ENCODE measurements at regions not wholly inside any gene's neighbourhood (a gene's known extent, or its start where the extent isn't known, plus 50 kb on each side); places are given as distances from the start of the nearest gene placed in this dataset.
A peak's percentile ranks its signal among the peaks of the same experiment; 100 is the strongest.
"Not testable (repeated sequence)": the region's sequence is repeated elsewhere in the genome, so short reads cannot be mapped to it uniquely, and the experiment has no call there.

DNA sequence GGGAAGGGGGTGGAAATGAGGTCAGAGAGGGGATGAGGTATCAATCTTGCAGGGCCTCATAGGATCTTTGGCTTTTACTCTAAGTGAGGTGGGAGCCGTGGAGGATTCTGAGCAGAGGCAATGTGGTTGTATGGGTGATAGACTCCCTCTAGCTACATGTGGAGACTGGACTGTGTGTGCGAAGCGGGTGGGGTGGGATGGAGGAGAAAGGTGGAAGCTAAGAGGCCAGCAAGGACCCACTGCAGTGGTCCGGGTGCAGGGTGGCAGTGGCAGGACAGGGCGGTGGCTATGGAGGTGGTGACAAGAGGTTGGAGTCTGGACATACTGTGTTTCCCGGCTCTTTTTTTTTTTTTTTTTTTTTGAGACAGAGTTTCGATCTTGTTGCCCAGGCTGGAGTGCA, 62.4 kb upstream of the PTPN1 start:
- Mint-ChIP-seq H3K27me3 (ENCODE audit: insufficient read depth) (no peaks in the 10 kb centered on the region), H3K27ac (no peak overlapping the region), H3K4me3 (no peak overlapping the region), H3K9me3 (no peaks in the 10 kb centered on the region; the same call in 1 of the 2 replicates), H3K36me3 (ENCODE audit: low read depth) (peaks cover 4% of the 10 kb centered on the region; the same call in 1 of the 2 replicates), H3K4me1 (ENCODE audit: low read depth) (peaks cover 37% of the 10 kb centered on the region)
- TF ChIP-seq, protein P1, sequence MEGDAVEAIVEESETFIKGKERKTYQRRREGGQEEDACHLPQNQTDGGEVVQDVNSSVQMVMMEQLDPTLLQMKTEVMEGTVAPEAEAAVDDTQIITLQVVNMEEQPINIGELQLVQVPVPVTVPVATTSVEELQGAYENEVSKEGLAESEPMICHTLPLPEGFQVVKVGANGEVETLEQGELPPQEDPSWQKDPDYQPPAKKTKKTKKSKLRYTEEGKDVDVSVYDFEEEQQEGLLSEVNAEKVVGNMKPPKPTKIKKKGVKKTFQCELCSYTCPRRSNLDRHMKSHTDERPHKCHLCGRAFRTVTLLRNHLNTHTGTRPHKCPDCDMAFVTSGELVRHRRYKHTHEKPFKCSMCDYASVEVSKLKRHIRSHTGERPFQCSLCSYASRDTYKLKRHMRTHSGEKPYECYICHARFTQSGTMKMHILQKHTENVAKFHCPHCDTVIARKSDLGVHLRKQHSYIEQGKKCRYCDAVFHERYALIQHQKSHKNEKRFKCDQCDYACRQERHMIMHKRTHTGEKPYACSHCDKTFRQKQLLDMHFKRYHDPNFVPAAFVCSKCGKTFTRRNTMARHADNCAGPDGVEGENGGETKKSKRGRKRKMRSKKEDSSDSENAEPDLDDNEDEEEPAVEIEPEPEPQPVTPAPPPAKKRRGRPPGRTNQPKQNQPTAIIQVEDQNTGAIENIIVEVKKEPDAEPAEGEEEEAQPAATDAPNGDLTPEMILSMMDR (IDR thresholded peaks at IDR 0.05): no peak
- DNase-seq: no peak

DNA sequence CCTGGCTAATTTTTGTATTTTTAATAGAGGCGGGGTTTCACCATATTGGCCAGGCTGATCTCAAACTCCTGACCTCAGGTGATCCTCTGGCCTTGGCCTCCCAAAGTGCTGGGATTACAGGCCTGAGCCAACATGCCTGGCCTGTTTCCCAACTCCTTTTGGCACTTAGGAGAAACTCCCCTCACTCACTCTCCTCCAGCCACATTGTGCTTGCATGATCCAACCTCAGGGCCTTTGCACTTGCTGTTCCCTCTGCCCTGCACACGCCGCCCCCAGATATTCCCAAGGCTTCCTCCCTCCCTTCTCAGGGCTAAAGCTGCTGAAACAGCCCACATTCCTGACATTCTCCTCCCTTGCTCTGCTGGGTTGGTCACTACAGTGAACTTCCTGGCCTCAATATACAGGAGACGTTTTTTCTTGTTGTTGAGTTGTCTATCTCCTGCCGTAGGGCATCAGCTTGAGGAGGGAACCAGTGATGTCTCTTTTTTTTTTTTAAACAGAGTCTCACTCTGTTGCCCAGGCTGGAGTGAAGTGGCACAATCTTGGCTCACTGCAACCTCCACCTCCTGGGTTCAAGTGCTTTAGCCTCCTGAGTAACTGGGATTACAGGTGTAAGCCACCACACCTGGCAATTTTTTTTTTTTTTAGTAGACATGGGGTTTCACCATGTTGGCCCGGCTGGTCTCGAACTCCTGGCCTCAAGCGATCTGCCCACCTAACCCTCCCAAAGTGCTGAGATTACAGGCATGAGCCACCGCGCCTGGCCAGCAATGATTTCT, 61.4 kb upstream of the PTPN1 start:
- not testable (repeated sequence) for H3K36me3 Mint-ChIP-seq (ENCODE audit: low read depth); H3K4me3 Mint-ChIP-seq; H3K27ac Mint-ChIP-seq; H3K27me3 Mint-ChIP-seq (ENCODE audit: insufficient read depth); H3K9me3 Mint-ChIP-seq
- DNase-seq: peak; percentile 38
- H3K4me1 Mint-ChIP-seq (ENCODE audit: low read depth): peaks cover 36% of the 10 kb centered on the region

DNA sequence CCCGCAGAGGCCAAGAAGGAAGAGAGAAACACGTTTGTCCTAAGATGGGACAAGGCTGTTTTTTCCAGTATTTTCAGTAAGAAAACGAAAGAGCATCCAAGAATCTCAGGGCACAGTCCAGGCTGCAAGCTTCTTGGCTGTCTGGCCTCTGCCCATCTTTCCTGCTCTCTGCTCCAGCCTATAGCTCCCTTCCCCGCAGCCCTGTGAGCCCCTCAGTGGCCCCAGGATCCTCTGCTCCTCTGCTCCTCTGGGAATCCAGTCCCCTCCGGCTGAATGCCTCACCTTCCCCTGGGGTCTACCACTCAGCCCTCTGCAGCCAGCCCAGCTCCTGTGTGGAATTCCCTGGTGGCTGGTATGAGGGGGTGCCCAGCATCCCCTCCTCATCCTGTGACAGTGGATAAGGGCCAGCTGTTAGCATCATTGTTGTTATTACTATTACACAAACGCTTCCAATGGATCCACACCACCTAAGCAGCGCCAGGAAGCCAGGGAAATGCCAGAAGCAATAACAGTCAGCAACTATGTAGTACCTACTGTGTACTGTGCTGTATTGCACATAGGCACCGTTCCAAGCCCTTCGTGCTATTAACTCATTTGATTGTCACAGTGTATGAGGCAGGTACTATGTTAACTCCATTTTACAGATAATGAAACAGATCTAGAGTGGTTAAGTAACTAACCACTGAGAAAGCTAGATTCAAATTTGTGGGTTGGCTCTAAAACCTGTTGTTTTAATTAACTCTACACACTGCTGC, 60.3 kb upstream of the PTPN1 start:
- no peaks in the 10 kb centered on the region; the same call in 1 of the 2 replicates for H3K9me3 Mint-ChIP-seq
- H3K27me3 Mint-ChIP-seq (ENCODE audit: insufficient read depth): no peaks in the 10 kb centered on the region
- H3K4me1 Mint-ChIP-seq (ENCODE audit: low read depth): peaks cover 36% of the 10 kb centered on the region
- no peak for DNase-seq
- H3K27ac Mint-ChIP-seq: no peak overlapping the region
- TF ChIP-seq, protein P1 (IDR thresholded peaks at IDR 0.05): no peak
- H3K4me3 Mint-ChIP-seq: no peak overlapping the region
- H3K36me3 Mint-ChIP-seq (ENCODE audit: low read depth): peaks cover 4% of the 10 kb centered on the region; the same call in 1 of the 2 replicates

DNA sequence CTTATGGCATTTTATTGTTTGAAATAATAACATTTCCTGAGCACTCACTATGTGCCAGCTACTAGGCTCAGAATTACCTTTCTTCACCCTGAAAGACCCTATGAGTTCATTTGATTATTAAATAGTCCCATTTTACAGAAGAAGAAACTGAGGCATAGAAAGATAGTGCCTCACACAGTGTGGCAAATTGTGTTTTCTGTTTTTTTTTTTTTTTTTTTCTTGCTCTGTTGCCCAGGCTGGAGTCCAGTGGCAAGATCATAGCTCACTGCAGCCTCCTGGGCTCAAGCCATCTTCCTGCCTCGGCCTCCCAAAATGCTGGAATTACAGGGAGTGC, 59.7 kb upstream of the PTPN1 start:
- Mint-ChIP-seq H3K9me3 (no peaks in the 10 kb centered on the region; the same call in 1 of the 2 replicates), H3K27me3 (ENCODE audit: insufficient read depth) (no peaks in the 10 kb centered on the region), H3K27ac (no peak overlapping the region), H3K4me3 (peak overlapping the region; percentile 59; the same call in 1 of the 2 replicates), H3K4me1 (ENCODE audit: low read depth) (peaks cover 36% of the 10 kb centered on the region), H3K36me3 (ENCODE audit: low read depth) (peaks cover 4% of the 10 kb centered on the region; the same call in 1 of the 2 replicates)
- no peak for DNase-seq
- TF ChIP-seq, protein P1 (IDR thresholded peaks at IDR 0.05): no peak

DNA sequence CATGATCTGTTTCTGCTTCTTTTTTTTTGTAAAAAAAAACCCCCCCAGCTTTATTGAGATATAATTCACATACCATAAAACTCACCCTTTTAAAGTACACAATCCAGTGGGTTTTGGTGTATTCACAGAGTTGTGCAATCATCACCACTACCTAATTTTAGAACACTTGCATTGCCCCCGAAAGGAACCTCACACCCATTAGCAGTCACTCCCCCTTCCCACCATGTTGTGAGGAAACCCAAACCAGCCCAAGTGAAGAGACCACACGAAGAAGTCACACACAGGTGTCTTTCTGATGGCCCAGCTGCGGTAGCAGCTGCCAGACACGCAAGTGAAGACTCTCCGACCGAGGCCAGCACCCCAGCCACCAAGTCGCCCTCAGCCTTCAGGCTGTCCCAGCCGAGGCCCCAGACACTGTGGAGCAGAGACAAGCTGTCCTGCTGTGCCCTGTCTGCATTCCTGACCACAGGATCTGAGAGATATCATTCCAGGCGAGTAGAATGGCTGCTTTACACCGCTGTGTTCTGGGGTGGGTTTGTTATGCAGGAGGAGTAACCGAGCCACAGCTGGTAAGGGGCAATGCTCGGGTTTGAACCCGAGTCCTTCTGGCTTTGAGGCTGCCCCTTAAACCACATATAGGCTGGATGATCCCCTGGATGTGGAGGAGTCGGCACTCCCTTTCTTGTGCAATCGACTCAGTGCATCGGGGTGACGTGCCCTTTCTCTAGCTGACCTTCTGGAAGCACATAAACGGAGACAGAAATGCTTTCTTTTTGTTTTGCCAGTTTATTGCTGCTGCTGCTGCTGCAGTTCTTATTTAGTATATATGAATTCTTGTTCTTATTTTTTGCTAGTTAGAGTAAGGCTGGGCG, 59.1 kb upstream of the PTPN1 start:
- Mint-ChIP-seq H3K36me3 (ENCODE audit: low read depth) (peaks cover 4% of the 10 kb centered on the region; the same call in 1 of the 2 replicates), H3K9me3 (no peaks in the 10 kb centered on the region; the same call in 1 of the 2 replicates), H3K4me3 (peak overlapping the region; percentile 59), H3K4me1 (ENCODE audit: low read depth) (peaks cover 36% of the 10 kb centered on the region), H3K27ac (peak overlapping the region; percentile 36; the same call in 1 of the 2 replicates), H3K27me3 (ENCODE audit: insufficient read depth) (no peaks in the 10 kb centered on the region)
- no peak for DNase-seq
- TF ChIP-seq, protein P1 (IDR thresholded peaks at IDR 0.05): no peak

DNA sequence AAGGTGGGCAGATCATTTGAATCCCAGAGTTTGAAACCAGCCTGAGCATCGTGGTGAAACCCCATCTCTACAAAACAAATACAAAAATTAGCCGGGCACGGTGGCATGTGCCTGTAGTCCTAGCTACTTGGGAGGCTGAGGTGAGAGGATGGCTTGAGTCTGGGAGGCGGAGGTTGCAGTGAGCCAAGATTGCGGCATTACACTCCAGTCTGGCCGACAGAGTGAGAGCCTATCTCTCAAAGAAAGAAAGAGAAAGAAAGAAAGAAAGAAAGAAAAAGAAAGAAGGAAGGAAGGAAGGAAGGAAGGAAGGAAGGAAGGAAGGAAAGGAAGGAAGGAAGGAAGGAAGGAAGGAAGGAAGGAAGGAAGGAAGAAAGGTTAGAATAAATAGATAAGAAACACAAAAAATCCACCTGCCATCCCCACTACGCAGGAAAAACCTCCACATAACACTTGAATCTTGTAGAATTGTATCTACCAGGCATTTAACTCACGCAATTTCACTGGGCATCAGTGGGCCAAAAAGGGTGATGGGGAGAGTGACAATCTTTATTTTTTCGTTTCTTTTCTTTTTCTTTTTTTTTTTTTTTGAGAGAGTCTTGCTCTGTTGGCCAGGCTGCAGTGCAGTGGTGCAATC, 58.3 kb upstream of the PTPN1 start:
- not testable (repeated sequence) for H3K36me3 Mint-ChIP-seq (ENCODE audit: low read depth); DNase-seq; H3K9me3 Mint-ChIP-seq; H3K27me3 Mint-ChIP-seq (ENCODE audit: insufficient read depth)
- peaks cover 36% of the 10 kb centered on the region for H3K4me1 Mint-ChIP-seq (ENCODE audit: low read depth)
- 0 out of 2 replicates have a peak overlapping the region, but pooled peaks have one; percentile 36 for H3K27ac Mint-ChIP-seq
- peak overlapping the region; percentile 59 for H3K4me3 Mint-ChIP-seq

All from HFFc6 (cell line).